HepG2 (cell line): ENCODE measurements at regions not wholly inside any gene's neighbourhood (a gene's known extent, or its start where the extent isn't known, plus 50 kb on each side); places are given as distances from the start of the nearest gene placed in this dataset.

Source experiments
- ATAC-seq: fragments of 200-7000 bp; cut with Tn5 transposase; 3 replicates; pipeline ENCODE4 v1.9.1; 2020; ENCODE audit warnings: mild to moderate bottlenecking, moderate library complexity
- BruUV-seq: library from RNA; stranded (reverse); fragments of 400-500 nt; replicated peaks from 2 replicates; lab custom pipeline; 2021; lab: Mats Ljungman, UMichigan
- CTCF ChIA-PET: fragments of 300-600 bp; formaldehyde crosslinking; extraction: SDS; loops from one replicate; lab custom pipeline; 2021; ENCODE audit warnings: low total read pairs, inconsistent platforms, low intra/inter-chr PET ratio; lab: Yijun Ruan, JAX
- POLR2A ChIA-PET: fragments of 350-600 bp; sonication (Branson Sonifier 250); formaldehyde crosslinking; loops from one replicate; lab custom pipeline; 2020; ENCODE audit warnings: antibody characterized with exemption, inconsistent platforms; lab: Yijun Ruan, JAX
- DNase-seq: peaks from one replicate; pipeline ENCODE4 v3.0.0-alpha.2; 2015; ENCODE audit warnings: low spot score
- FAIRE-seq: peaks from 3 replicates; lab custom pipeline; 2011; peaks lifted over from hg19 to GRCh38; lab: Jason Lieb, UNC
- H2AFZ ChIP-seq: one replicate; pipeline ENCODE4 v1.6.1; 2011; ENCODE audit warnings: low read length, inconsistent platforms
- H3K27ac ChIP-seq: fragments of 300-600 bp; 3 replicates; pipeline ENCODE4 v1.8.0; 2011; ENCODE audit warnings: mixed run types, mild to moderate bottlenecking, mixed read lengths, low read length, inconsistent platforms; ENCODE audit not compliant: insufficient read depth; ENCODE audit errors: extremely low read length
- H3K27me3 ChIP-seq, 2 experiments: fragments of 200-600 bp in 1 of 2; 2 replicates in 1 of 2; 3 replicates in 1 of 2; pipeline versions ENCODE4 v1.6.0 to v1.8.0; 2011; ENCODE audit warnings: low read length in 2 of 2, mild to moderate bottlenecking in 2 of 2, moderate library complexity in 2 of 2, inconsistent platforms in 1 of 2; ENCODE audit not compliant: insufficient read depth in 2 of 2, control insufficient read depth in 1 of 2
- H3K36me3 ChIP-seq, 2 experiments: fragments of 200-600 bp in 1 of 2; replicated peaks in 1 of 2; 2 replicates in 1 of 2; 3 replicates in 1 of 2; pipeline versions ENCODE4 v1.5.1 to v1.8.0; 2011; ENCODE audit warnings: low read length in 2 of 2, inconsistent platforms in 1 of 2; ENCODE audit not compliant: insufficient read depth in 2 of 2, control insufficient read depth in 1 of 2
- H3K4me1 ChIP-seq: 2 replicates; pipeline ENCODE4 v1.5.1; 2012; ENCODE audit warnings: low read length, inconsistent platforms; ENCODE audit not compliant: insufficient read depth
- H3K4me2 ChIP-seq: 2 replicates; pipeline ENCODE4 v1.6.0; 2011; ENCODE audit warnings: low read depth, low read length, inconsistent platforms
- H3K4me3 ChIP-seq, 3 experiments: fragments of 200-600 bp in 1 of 3; sonication (generic), shearing (Covaris generic) in 1 of 3; replicated peaks in 1 of 3; 2 replicates each; pipeline ENCODE4 v1.5.1; 2011 to 2016; ENCODE audit warnings: low read length in 3 of 3, inconsistent platforms in 2 of 3, low read depth in 2 of 3, mild to moderate bottlenecking in 2 of 3, control low read depth in 1 of 3, mixed read lengths in 1 of 3; ENCODE audit not compliant: insufficient read depth in 1 of 3
- H3K79me2 ChIP-seq: one replicate; pipeline ENCODE4 v1.6.1; 2011; ENCODE audit warnings: low read length, inconsistent platforms; ENCODE audit not compliant: insufficient read depth
- H3K9ac ChIP-seq: 2 replicates; pipeline ENCODE4 v1.6.0; 2011; ENCODE audit warnings: mild to moderate bottlenecking, low read depth, low read length, inconsistent platforms; ENCODE audit not compliant: insufficient read depth
- H3K9me3 ChIP-seq: 2 replicates; pipeline ENCODE4 v1.5.1; 2012; ENCODE audit warnings: mild to moderate bottlenecking, low read length
- H4K20me1 ChIP-seq: 2 replicates; pipeline ENCODE4 v1.6.0; 2011; ENCODE audit warnings: inconsistent platforms, mild to moderate bottlenecking, low read length, moderate library complexity; ENCODE audit not compliant: insufficient read depth
- FOXO1 ChIP-seq: sonication (generic); formaldehyde crosslinking; IDR thresholded peaks from 2 replicates; pipeline ENCODE4 v1.4.0; 2020; ENCODE audit warnings: missing genetic modification reagents
- HDAC1 ChIP-seq: sonication (generic); formaldehyde crosslinking; IDR thresholded peaks from 2 replicates; pipeline ENCODE4 v1.5.1; 2020; ENCODE audit warnings: mild to moderate bottlenecking, missing genetic modification reagents
- MAFF ChIP-seq: IDR thresholded peaks from 2 replicates; pipeline ENCODE4 v1.6.1; 2011; ENCODE audit warnings: low read depth, low read length, improper control_type of control experiment
- NR2C2 ChIP-seq: sonication (generic); formaldehyde crosslinking; IDR thresholded peaks from 2 replicates; pipeline ENCODE4 v1.4.0; 2020; ENCODE audit warnings: missing genetic modification reagents, mild to moderate bottlenecking, moderate library complexity, borderline replicate concordance
- NRL ChIP-seq: sonication (generic); formaldehyde crosslinking; IDR thresholded peaks from 2 replicates; pipeline ENCODE4 v1.5.0; 2020; ENCODE audit warnings: missing genetic modification reagents, mild to moderate bottlenecking, moderate library complexity, borderline replicate concordance
- RELA ChIP-seq: sonication (generic); formaldehyde crosslinking; IDR thresholded peaks from 2 replicates; pipeline ENCODE4 v1.4.0; 2020; ENCODE audit warnings: missing genetic modification reagents
- RXRA ChIP-seq: sonication (generic); formaldehyde crosslinking; IDR thresholded peaks from 2 replicates; pipeline ENCODE4 v1.5.1; 2020; ENCODE audit warnings: missing genetic modification reagents
- SCMH1 ChIP-seq: sonication (generic); formaldehyde crosslinking; IDR thresholded peaks from 2 replicates; pipeline ENCODE4 v1.9.0; 2021; ENCODE audit warnings: missing genetic modification reagents, mild to moderate bottlenecking, borderline replicate concordance
- SETDB1 ChIP-seq: sonication (generic); formaldehyde crosslinking; IDR thresholded peaks from 2 replicates; pipeline ENCODE4 v1.5.1; 2020; ENCODE audit warnings: missing genetic modification reagents, mild to moderate bottlenecking, borderline replicate concordance
- TCF12 ChIP-seq, 2 experiments: fragments of 450-650 bp in 1 of 2; sonication (generic) in 1 of 2; formaldehyde crosslinking in 1 of 2; IDR thresholded peaks; 2 replicates each; pipeline versions ENCODE4 v1.6.1 to v1.8.0; 2017 to 2022; ENCODE audit warnings: antibody characterized with exemption in 1 of 2, mild to moderate bottlenecking in 1 of 2, missing genetic modification reagents in 1 of 2, moderate library complexity in 1 of 2
- TP53 ChIP-seq: sonication (generic); formaldehyde crosslinking; conservative IDR thresholded peaks from 2 replicates; pipeline ENCODE4 v1.4.0; 2020; ENCODE audit warnings: missing genetic modification reagents
- ZMYM4 ChIP-seq: sonication (generic); formaldehyde crosslinking; IDR thresholded peaks from 2 replicates; pipeline ENCODE4 v1.8.1; 2023; ENCODE audit warnings: mild to moderate bottlenecking, missing genetic modification reagents
- ZNF20 ChIP-seq: sonication (generic); formaldehyde crosslinking; IDR thresholded peaks from 2 replicates; pipeline ENCODE4 v1.4.0; 2020; ENCODE audit warnings: mild to moderate bottlenecking, moderate library complexity, missing genetic modification reagents
- ZNF251 ChIP-seq: sonication (generic); formaldehyde crosslinking; IDR thresholded peaks from 2 replicates; pipeline ENCODE4 v1.9.0; 2021; ENCODE audit warnings: mild to moderate bottlenecking, missing genetic modification reagents
- ZNF614 ChIP-seq: IDR thresholded peaks from 2 replicates; pipeline ENCODE4 v1.6.1; 2018; ENCODE audit warnings: missing biosample characterization, missing genetic modification reagents, inconsistent platforms, borderline replicate concordance
- ZNF773 ChIP-seq: sonication (generic); formaldehyde crosslinking; IDR thresholded peaks from 2 replicates; pipeline ENCODE4 v1.4.0; 2020; ENCODE audit warnings: missing genetic modification reagents, borderline replicate concordance
- WGBS: methylation state at CpG from one replicate; pipeline ENCODE4 v1.1.6; 2017; ENCODE audit warnings: low lambda C conversion rate; 5-methylcytosine and 5-hydroxymethylcytosine counted together
- in situ Hi-C: cut with HindIII; loops from 2 replicates; pipeline ENCODE4 v1.10.0; 2017; ENCODE audit warnings: low pct_unique_long_range_greater_than_20kb; ENCODE audit not compliant: extremely low pct_ligation_motif_present
- intact Hi-C: fragments of 100-400 bp; cut with micrococcal nuclease; formaldehyde crosslinking; loops from one replicate; pipeline ENCODE4 v1.10.0; 2022; ENCODE audit not compliant: unreplicated experiment
- TF ChIP-seq, protein P1 (sequence below): sonication (generic); formaldehyde crosslinking; IDR thresholded peaks from 2 replicates; pipeline ENCODE4 v1.5.0; 2020; ENCODE audit warnings: mild to moderate bottlenecking, missing genetic modification reagents
- TF ChIP-seq, protein P2 (sequence below): sonication (generic); formaldehyde crosslinking; conservative IDR thresholded peaks from 2 replicates; pipeline ENCODE4 v1.4.0; 2020; ENCODE audit warnings: missing genetic modification reagents

DNA sequence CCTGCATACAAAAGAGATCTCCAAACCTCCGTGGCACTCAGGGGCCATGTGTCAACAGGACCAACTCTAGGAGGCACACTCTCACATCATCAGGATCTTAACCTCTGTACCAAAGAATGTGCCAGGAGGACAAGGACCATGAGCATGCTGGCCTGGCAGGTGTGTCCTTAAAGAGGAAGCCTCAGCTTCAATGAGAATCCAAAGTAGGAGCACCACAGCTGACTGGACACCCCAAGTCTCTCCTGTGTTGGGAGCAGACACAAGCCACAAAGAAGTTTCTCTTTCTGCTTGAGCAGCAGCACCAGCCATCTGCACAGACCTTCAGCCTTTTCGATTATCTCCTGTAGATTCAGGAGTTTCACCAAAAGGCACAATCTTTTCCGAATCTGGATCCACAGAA lies 1734.5 kb downstream of the TP53TG3F start:
- intact Hi-C loops = no loop called here
- in situ Hi-C loops = no loop called here
- no peak for TF ChIP-seq ZNF20
- WGBS = 0% methylated on average over 3 of the region's 3 CpGs
- no peak overlapping the region for H3K27ac ChIP-seq
- no peak for ATAC-seq
- peaks cover 57% of the 10 kb centered on the region for H3K9me3 ChIP-seq
- ChIA-PET POLR2A (no interaction called here), CTCF (no interaction called here)
- no peak overlapping the region for H3K4me2 ChIP-seq
- H3K9ac ChIP-seq = no peak overlapping the region
- H3K4me1 ChIP-seq = no peaks in the 10 kb centered on the region
- DNase-seq = no peak
- H4K20me1 ChIP-seq = no peaks in the 10 kb centered on the region
- no peak for FAIRE-seq
- H3K79me2 ChIP-seq = no peaks in the 10 kb centered on the region
- no TSS peak for BruUV-seq
- H3K4me3 ChIP-seq = no peak overlapping the region
- H3K36me3 ChIP-seq = no peaks in the 10 kb centered on the region
- no peaks in the 10 kb centered on the region for H3K27me3 ChIP-seq
- no peak overlapping the region for H2AFZ ChIP-seq

DNA sequence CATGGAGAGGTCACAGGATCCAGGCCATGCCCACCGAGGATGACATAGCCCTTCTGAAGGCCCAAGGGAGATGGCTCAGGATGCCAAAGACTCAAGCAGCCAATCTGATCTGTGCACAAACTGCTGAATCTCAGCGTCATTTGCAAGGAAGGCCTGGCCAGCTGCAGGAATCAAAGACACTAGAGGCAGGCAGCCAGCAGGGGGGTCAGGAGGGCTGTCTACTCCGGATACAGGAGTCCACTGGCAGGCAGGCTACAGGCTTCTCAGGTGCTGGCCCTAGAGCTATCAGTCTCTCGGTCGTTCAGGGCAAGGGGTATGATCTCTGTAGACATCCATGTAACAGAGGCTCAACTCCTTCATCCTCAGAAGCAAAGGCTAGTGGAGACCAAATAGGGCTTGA lies 1735.3 kb downstream of the TP53TG3F start:
- no peak for FAIRE-seq
- Histone ChIP-seq H3K9ac (no peak overlapping the region), H3K4me1 (no peaks in the 10 kb centered on the region), H2AFZ (no peak overlapping the region), H3K79me2 (no peaks in the 10 kb centered on the region), H3K27ac (no peak overlapping the region), H3K9me3 (peaks cover 59% of the 10 kb centered on the region), H4K20me1 (no peaks in the 10 kb centered on the region), H3K4me3 (no peak overlapping the region), H3K36me3 (no peaks in the 10 kb centered on the region), H3K4me2 (no peak overlapping the region), H3K27me3 (0 out of 5 replicates have a peak, but pooled peaks cover 0 to 1% of the 10 kb centered on the region in 2 experiments)
- ChIA-PET POLR2A (no interaction called here), CTCF (no interaction called here)
- in situ Hi-C loops (no loop called here), intact Hi-C loops (no loop called here)
- no peak for ATAC-seq
- no TSS peak for BruUV-seq
- no peak for DNase-seq
- WGBS = 10% methylated on average over 2 of the region's 5 CpGs
- TF ChIP-seq FOXO1 (CRISPR knock-in tag) = no peak
- no peak for TF ChIP-seq ZMYM4
- no peak for TF ChIP-seq RXRA
- TF ChIP-seq TCF12 (IDR thresholded peaks at IDR 0.05) = no peak
- TF ChIP-seq TCF12 (CRISPR knock-in tag; IDR thresholded peaks at IDR 0.05) = no peak
- no peak for TF ChIP-seq MAFF
- TF ChIP-seq, protein P1, sequence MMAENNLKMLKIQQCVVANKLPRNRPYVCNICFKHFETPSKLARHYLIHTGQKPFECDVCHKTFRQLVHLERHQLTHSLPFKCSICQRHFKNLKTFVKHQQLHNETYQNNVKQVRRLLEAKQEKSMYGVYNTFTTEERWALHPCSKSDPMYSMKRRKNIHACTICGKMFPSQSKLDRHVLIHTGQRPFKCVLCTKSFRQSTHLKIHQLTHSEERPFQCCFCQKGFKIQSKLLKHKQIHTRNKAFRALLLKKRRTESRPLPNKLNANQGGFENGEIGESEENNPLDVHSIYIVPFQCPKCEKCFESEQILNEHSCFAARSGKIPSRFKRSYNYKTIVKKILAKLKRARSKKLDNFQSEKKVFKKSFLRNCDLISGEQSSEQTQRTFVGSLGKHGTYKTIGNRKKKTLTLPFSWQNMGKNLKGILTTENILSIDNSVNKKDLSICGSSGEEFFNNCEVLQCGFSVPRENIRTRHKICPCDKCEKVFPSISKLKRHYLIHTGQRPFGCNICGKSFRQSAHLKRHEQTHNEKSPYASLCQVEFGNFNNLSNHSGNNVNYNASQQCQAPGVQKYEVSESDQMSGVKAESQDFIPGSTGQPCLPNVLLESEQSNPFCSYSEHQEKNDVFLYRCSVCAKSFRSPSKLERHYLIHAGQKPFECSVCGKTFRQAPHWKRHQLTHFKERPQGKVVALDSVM (CRISPR knock-in tag) = no peak
- no peak for TF ChIP-seq HDAC1 (CRISPR knock-in tag)
- TF ChIP-seq NR2C2 (CRISPR knock-in tag) = no peak
- no peak for TF ChIP-seq NRL
- TF ChIP-seq ZNF773 (CRISPR knock-in tag) = no peak
- TF ChIP-seq ZNF614 (CRISPR knock-in tag) = no peak
- TF ChIP-seq TP53 = no peak
- no peak for TF ChIP-seq SETDB1 (CRISPR knock-in tag)
- TF ChIP-seq ZNF251 = no peak
- no peak for TF ChIP-seq RELA (CRISPR knock-in tag)
- TF ChIP-seq, protein P2, sequence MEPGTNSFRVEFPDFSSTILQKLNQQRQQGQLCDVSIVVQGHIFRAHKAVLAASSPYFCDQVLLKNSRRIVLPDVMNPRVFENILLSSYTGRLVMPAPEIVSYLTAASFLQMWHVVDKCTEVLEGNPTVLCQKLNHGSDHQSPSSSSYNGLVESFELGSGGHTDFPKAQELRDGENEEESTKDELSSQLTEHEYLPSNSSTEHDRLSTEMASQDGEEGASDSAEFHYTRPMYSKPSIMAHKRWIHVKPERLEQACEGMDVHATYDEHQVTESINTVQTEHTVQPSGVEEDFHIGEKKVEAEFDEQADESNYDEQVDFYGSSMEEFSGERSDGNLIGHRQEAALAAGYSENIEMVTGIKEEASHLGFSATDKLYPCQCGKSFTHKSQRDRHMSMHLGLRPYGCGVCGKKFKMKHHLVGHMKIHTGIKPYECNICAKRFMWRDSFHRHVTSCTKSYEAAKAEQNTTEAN = no peak
- TF ChIP-seq SCMH1 (CRISPR knock-in tag) = no peak
